H1 (cell line): ENCODE measurements at regions not wholly inside any gene's neighbourhood (a gene's known extent, or its start where the extent isn't known, plus 50 kb on each side); places are given as distances from the start of the nearest gene placed in this dataset.

Source experiments
- CTCF ChIA-PET: fragments of 300-600 bp; sonication (Branson Sonifier 250); formaldehyde crosslinking; loops from one replicate; lab custom pipeline; 2021; ENCODE audit not compliant: partially characterized antibody; lab: Charles Lee
- POLR2A ChIA-PET: fragments of 300-600 bp; sonication (Branson Sonifier 250); formaldehyde crosslinking; loops from one replicate; lab custom pipeline; 2021; ENCODE audit warnings: inconsistent platforms; ENCODE audit not compliant: partially characterized antibody; lab: Charles Lee
- DNase-seq, 2 experiments: peaks; one replicate each; pipeline versions ENCODE4 v3.0.0 to v3.0.0-alpha.2; 2010 to 2022; ENCODE audit warnings: low spot score in 2 of 2, low read depth in 1 of 2, mixed read lengths in 1 of 2
- FAIRE-seq: peaks from 2 replicates; lab custom pipeline; 2011; peaks lifted over from hg19 to GRCh38; lab: Jason Lieb, UNC
- H2AFZ ChIP-seq: 2 replicates; pipeline ENCODE4 v1.8.1; 2012; ENCODE audit warnings: low read length, inconsistent platforms
- H2AK5ac ChIP-seq: 2 replicates; pipeline ENCODE4 v1.6.1; 2013; ENCODE audit warnings: low read depth, low read length
- H2BK120ac ChIP-seq: replicated peaks from 2 replicates; pipeline ENCODE3; 2013; ENCODE audit warnings: low read depth, low read length, inconsistent platforms
- H2BK12ac ChIP-seq: 2 replicates; pipeline ENCODE4 v1.6.1; 2013; ENCODE audit warnings: low read depth, low read length
- H2BK15ac ChIP-seq: 2 replicates; pipeline ENCODE4 v1.6.1; 2013; ENCODE audit warnings: low read length
- H2BK20ac ChIP-seq: 2 replicates; pipeline ENCODE4 v1.6.1; 2013; ENCODE audit warnings: low read length
- H2BK5ac ChIP-seq: 2 replicates; pipeline ENCODE4 v1.6.1; 2013; ENCODE audit warnings: low read depth, low read length
- H3K14ac ChIP-seq: 2 replicates; pipeline ENCODE4 v1.6.1; 2013; ENCODE audit warnings: inconsistent platforms; ENCODE audit not compliant: insufficient read length
- H3K18ac ChIP-seq: 2 replicates; pipeline ENCODE4 v1.6.1; 2013; ENCODE audit warnings: low read length; ENCODE audit errors: extremely low read depth
- H3K23ac ChIP-seq: 2 replicates; pipeline ENCODE4 v1.6.1; 2013; ENCODE audit warnings: inconsistent platforms; ENCODE audit not compliant: insufficient read length
- H3K23me2 ChIP-seq: 2 replicates; pipeline ENCODE4 v1.6.1; 2013; ENCODE audit warnings: low read depth, low read length
- H3K27ac ChIP-seq: 2 replicates; pipeline ENCODE4 v1.6.1; 2011; ENCODE audit warnings: low read depth, low read length, inconsistent platforms
- H3K27me3 ChIP-seq, 4 experiments: replicated peaks in 1 of 4; 1 replicate in 1 of 4; 2 replicates in 3 of 4; pipeline versions ENCODE4 v1.6.1 to v1.8.1; 2011 to 2013; ENCODE audit warnings: low read length in 3 of 4, mild to moderate bottlenecking in 3 of 4, inconsistent platforms in 2 of 4, mixed read lengths in 2 of 4, moderate library complexity in 1 of 4; ENCODE audit not compliant: control insufficient read depth in 3 of 4, insufficient read depth in 3 of 4; ENCODE audit errors: extremely low read depth in 1 of 4
- H3K36me3 ChIP-seq, 4 experiments: 2 replicates each; pipeline versions ENCODE4 v1.6.1 to v1.8.1; 2011 to 2013; ENCODE audit warnings: mild to moderate bottlenecking in 4 of 4, low read length in 3 of 4, moderate library complexity in 2 of 4, control low read depth in 1 of 4, inconsistent platforms in 1 of 4; ENCODE audit not compliant: insufficient read depth in 4 of 4, control insufficient read depth in 2 of 4
- H3K4ac ChIP-seq: replicated peaks from 2 replicates; pipeline ENCODE3; 2013; ENCODE audit warnings: low read length, low read depth, mixed read lengths, inconsistent platforms; ENCODE audit not compliant: insufficient read length
- H3K4me1 ChIP-seq, 4 experiments: replicated peaks in 1 of 4; 1 replicate in 1 of 4; 2 replicates in 3 of 4; pipeline versions ENCODE4 v1.6.1 to v1.8.1; 2011 to 2013; ENCODE audit warnings: low read length in 3 of 4, inconsistent platforms in 2 of 4, mixed read lengths in 1 of 4; ENCODE audit not compliant: insufficient read depth in 4 of 4, control insufficient read depth in 3 of 4
- H3K4me2 ChIP-seq, 2 experiments: 2 replicates each; pipeline versions ENCODE4 v1.6.1 to v1.8.1; 2011 to 2013; ENCODE audit warnings: low read depth in 2 of 2, low read length in 2 of 2, control low read depth in 1 of 2, inconsistent platforms in 1 of 2, mild to moderate bottlenecking in 1 of 2; ENCODE audit not compliant: insufficient read depth in 1 of 2
- H3K4me3 ChIP-seq, 4 experiments: fragments of 200-600, 300-600 bp in 1 of 4; sonication (generic), shearing (Covaris generic), sonication (Bioruptor Twin) in 1 of 4; 2 replicates each; pipeline versions ENCODE4 v1.5.1 to v1.8.1; 2011 to 2016; ENCODE audit warnings: low read length in 4 of 4, low read depth in 3 of 4, control low read depth in 2 of 4, inconsistent platforms in 2 of 4, mild to moderate bottlenecking in 2 of 4, mixed read lengths in 1 of 4, moderate library complexity in 1 of 4; ENCODE audit not compliant: insufficient read depth in 2 of 4; ENCODE audit errors: extremely low read depth in 1 of 4
- H3K56ac ChIP-seq: replicated peaks from 2 replicates; pipeline ENCODE3; 2013; ENCODE audit warnings: low read depth, mild to moderate bottlenecking, mixed read lengths, low read length, inconsistent platforms; ENCODE audit not compliant: insufficient read length
- H3K79me1 ChIP-seq: 2 replicates; pipeline ENCODE4 v1.6.1; 2013; ENCODE audit warnings: low read depth, low read length, control low read depth
- H3K79me2 ChIP-seq, 2 experiments: 2 replicates each; pipeline versions ENCODE4 v1.6.1 to v1.8.1; 2012 to 2013; ENCODE audit warnings: low read length in 2 of 2, mild to moderate bottlenecking in 2 of 2, inconsistent platforms in 1 of 2; ENCODE audit not compliant: insufficient read depth in 2 of 2, control insufficient read depth in 1 of 2
- H3K9ac ChIP-seq, 4 experiments: replicated peaks in 1 of 4; 1 replicate in 1 of 4; 2 replicates in 3 of 4; pipeline versions ENCODE4 v1.6.1 to v1.8.1; 2011 to 2013; ENCODE audit warnings: low read depth in 3 of 4, low read length in 3 of 4, control low read depth in 2 of 4, mild to moderate bottlenecking in 2 of 4, moderate library complexity in 2 of 4, inconsistent platforms in 1 of 4; ENCODE audit errors: extremely low read depth in 1 of 4
- H3K9me3 ChIP-seq, 2 experiments: 2 replicates each; pipeline versions ENCODE4 v1.6.1 to v1.8.1; 2012 to 2013; ENCODE audit warnings: mild to moderate bottlenecking in 2 of 2, moderate library complexity in 2 of 2, control low read depth in 1 of 2, inconsistent platforms in 1 of 2, low read depth in 1 of 2, low read length in 1 of 2, mixed read lengths in 1 of 2; ENCODE audit not compliant: insufficient read depth in 2 of 2
- H4K20me1 ChIP-seq, 2 experiments: replicated peaks in 1 of 2; 2 replicates each; pipeline versions ENCODE3 to v1.8.1; 2011 to 2013; ENCODE audit warnings: inconsistent platforms in 2 of 2, low read length in 2 of 2, mild to moderate bottlenecking in 1 of 2; ENCODE audit not compliant: insufficient read depth in 2 of 2, control insufficient read depth in 1 of 2
- H4K5ac ChIP-seq: 2 replicates; pipeline ENCODE4 v1.6.1; 2013; ENCODE audit warnings: low read length, low read depth, mixed read lengths, inconsistent platforms; ENCODE audit not compliant: insufficient read length
- H4K8ac ChIP-seq: 2 replicates; pipeline ENCODE4 v1.8.0; 2013; ENCODE audit warnings: mild to moderate bottlenecking, moderate library complexity, low read length, inconsistent platforms; ENCODE audit not compliant: insufficient read depth; ENCODE audit errors: extremely low read depth
- H4K91ac ChIP-seq: replicated peaks from 2 replicates; pipeline ENCODE3; 2013; ENCODE audit warnings: low read length, mixed read lengths, inconsistent platforms; ENCODE audit not compliant: insufficient read length
- ASH2L ChIP-seq: fragments of 200-600, 300-600 bp; sonication (generic); IDR thresholded peaks from one replicate; pipeline ENCODE4 v1.7.1; 2017; ENCODE audit warnings: low read length
- BACH1 ChIP-seq: IDR thresholded peaks from 2 replicates; pipeline ENCODE4 v1.6.1; 2012; ENCODE audit warnings: low read length, improper control_type of control experiment
- CBX5 ChIP-seq: fragments of 300-800, 300-1000 bp; sonication (generic); IDR thresholded peaks from 2 replicates; pipeline ENCODE4 v1.7.1; 2016; ENCODE audit warnings: antibody characterized with exemption, low read length, low read depth
- EZH2 ChIP-seq: fragments of 200-600 bp; sonication (generic); IDR thresholded peaks from 2 replicates; pipeline ENCODE4 v1.7.1; 2012; ENCODE audit warnings: low read depth, mild to moderate bottlenecking, moderate library complexity, low read length, inconsistent platforms; ENCODE audit not compliant: severe bottlenecking
- GABPA ChIP-seq: IDR thresholded peaks from 2 replicates; pipeline ENCODE4 v1.6.1; 2011; ENCODE audit warnings: mild to moderate bottlenecking, low read length, moderate library complexity, borderline replicate concordance; ENCODE audit not compliant: insufficient read depth
- HDAC6 ChIP-seq: IDR thresholded peaks from one replicate; pipeline ENCODE4 v1.7.1; 2012; ENCODE audit warnings: low read depth, mild to moderate bottlenecking, inconsistent platforms, low read length, moderate library complexity
- RFX5 ChIP-seq: IDR thresholded peaks from 2 replicates; pipeline ENCODE4 v1.6.1; 2011; ENCODE audit warnings: low read depth, low read length, improper control_type of control experiment, borderline replicate concordance
- SAP30 ChIP-seq: fragments of 300-600 bp; sonication (generic); IDR thresholded peaks from 2 replicates; pipeline ENCODE4 v1.7.1; 2012; ENCODE audit warnings: low read length, moderate library complexity, mild to moderate bottlenecking, inconsistent platforms; ENCODE audit not compliant: insufficient read depth, insufficient replicate concordance
- SIN3A ChIP-seq, 2 experiments: IDR thresholded peaks in 1 of 2; conservative IDR thresholded peaks in 1 of 2; 2 replicates each; pipeline ENCODE4 v1.6.1; 2011 to 2012; ENCODE audit warnings: low read length in 2 of 2, improper control_type of control experiment in 1 of 2, low read depth in 1 of 2, mild to moderate bottlenecking in 1 of 2
- SP1 ChIP-seq: IDR thresholded peaks from 2 replicates; pipeline ENCODE4 v1.6.1; 2011; ENCODE audit warnings: low read depth, low read length
- WGBS, 2 experiments: shearing (Covaris generic) in 1 of 2; methylation state at CpG; one replicate each; pipeline versions ENCODE4 v1.1.6 to v1.1.7; 2013 to 2015; ENCODE audit warnings: low lambda C conversion rate in 2 of 2, mixed read lengths in 2 of 2, inconsistent platforms in 1 of 2, low coverage in 1 of 2, missing lambda C conversion rate in 1 of 2; ENCODE audit not compliant: insufficient replicate concordance in 2 of 2, insufficient coverage in 1 of 2, insufficient read length in 1 of 2; ENCODE audit errors: extremely low coverage in 1 of 2, missing lambda C conversion rate in 1 of 2; 5-methylcytosine and 5-hydroxymethylcytosine counted together
- TF ChIP-seq, protein P1 (sequence below), 3 experiments: IDR thresholded peaks; 1 replicate in 2 of 3; 2 replicates in 1 of 3; pipeline versions ENCODE4 v1.5.1 to v1.6.1; 2011; ENCODE audit warnings: low read length in 3 of 3, mild to moderate bottlenecking in 3 of 3, inconsistent platforms in 2 of 3, low read depth in 1 of 3, moderate library complexity in 1 of 3; ENCODE audit not compliant: insufficient read depth in 1 of 3; ENCODE audit errors: control extremely low read depth in 1 of 3

DNA sequence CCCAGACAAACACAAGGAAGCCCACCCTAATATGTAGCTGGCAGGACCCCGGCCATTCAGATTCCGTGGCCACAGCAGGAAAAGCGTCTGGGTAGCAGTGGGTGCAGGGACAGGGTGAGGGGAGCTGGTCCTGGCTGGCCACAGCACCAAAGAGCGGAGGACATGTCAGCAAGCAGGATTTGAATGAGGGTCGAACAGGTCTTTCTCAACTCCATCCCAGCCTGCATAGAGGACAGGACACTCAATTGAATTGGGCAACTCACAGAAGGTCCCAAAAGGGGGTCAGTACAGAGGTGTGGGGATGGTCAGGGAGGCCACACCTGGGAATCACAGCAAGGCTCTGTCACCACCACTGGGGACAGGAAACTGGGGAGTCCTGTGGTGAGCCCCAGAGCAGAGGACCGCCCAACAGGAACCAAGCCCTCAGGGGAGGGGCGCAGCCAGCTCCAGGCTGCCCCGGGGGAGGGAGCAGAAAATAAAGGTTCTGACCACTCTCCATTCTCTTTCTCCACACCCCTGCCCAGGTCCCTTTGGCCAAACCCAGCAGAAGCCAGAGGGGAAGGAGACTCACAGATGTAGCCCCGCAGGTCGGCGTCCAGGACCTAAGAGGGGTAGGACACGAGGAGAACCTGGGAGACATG, 108.7 kb upstream of the PPP2R2D start:
- no peak overlapping the region for H2BK20ac ChIP-seq
- no peak overlapping the region for H3K27ac ChIP-seq
- H2BK15ac ChIP-seq = no peak overlapping the region
- H3K9me3 ChIP-seq = peaks cover 6 to 8% of the 10 kb centered on the region in 2 experiments; a peak in 1 of 4 replicates
- H3K4ac ChIP-seq = no peak overlapping the region
- ChIA-PET POLR2A (no interaction called here), CTCF (interaction anchor here (0.8 kb wide), 1 partner anchor 36 kb away, joined by 4 read pairs; no protein-coding TSS in a partner anchor)
- H4K8ac ChIP-seq = no peak overlapping the region
- WGBS, 2 experiments = 78% methylated on average over 8 of the region's 12 CpGs; no CpG with 5 or more reads in 1 of the 2 experiments
- no peaks in the 10 kb centered on the region for H3K23me2 ChIP-seq
- H3K4me2 ChIP-seq = no peak overlapping the region
- no peak overlapping the region for H3K18ac ChIP-seq
- no peaks in the 10 kb centered on the region for H3K79me2 ChIP-seq
- H3K27me3 ChIP-seq = no peaks in the 10 kb centered on the region; a peak in 1 of 7 replicates
- no peaks in the 10 kb centered on the region for H3K79me1 ChIP-seq
- no peak overlapping the region for H3K9ac ChIP-seq
- no peaks in the 10 kb centered on the region for H4K20me1 ChIP-seq
- H3K4me3 ChIP-seq = no peak overlapping the region
- no peaks in the 10 kb centered on the region for H3K36me3 ChIP-seq
- H2BK120ac ChIP-seq = no peak overlapping the region
- peaks cover 0 to 7% (median 3%) of the 10 kb centered on the region in 4 experiments; a peak in 4 of 7 replicates for H3K4me1 ChIP-seq
- no peak overlapping the region for H3K23ac ChIP-seq
- H4K5ac ChIP-seq = no peak overlapping the region
- no peak overlapping the region for H4K91ac ChIP-seq
- no peak overlapping the region for H2BK5ac ChIP-seq
- H3K14ac ChIP-seq = no peak overlapping the region
- no peak overlapping the region for H2AK5ac ChIP-seq
- H2BK12ac ChIP-seq = no peak overlapping the region
- FAIRE-seq (no peak), DNase-seq (no peak)
- H2AFZ ChIP-seq = no peak overlapping the region
- no peak overlapping the region for H3K56ac ChIP-seq
- TF ChIP-seq, protein P1, sequence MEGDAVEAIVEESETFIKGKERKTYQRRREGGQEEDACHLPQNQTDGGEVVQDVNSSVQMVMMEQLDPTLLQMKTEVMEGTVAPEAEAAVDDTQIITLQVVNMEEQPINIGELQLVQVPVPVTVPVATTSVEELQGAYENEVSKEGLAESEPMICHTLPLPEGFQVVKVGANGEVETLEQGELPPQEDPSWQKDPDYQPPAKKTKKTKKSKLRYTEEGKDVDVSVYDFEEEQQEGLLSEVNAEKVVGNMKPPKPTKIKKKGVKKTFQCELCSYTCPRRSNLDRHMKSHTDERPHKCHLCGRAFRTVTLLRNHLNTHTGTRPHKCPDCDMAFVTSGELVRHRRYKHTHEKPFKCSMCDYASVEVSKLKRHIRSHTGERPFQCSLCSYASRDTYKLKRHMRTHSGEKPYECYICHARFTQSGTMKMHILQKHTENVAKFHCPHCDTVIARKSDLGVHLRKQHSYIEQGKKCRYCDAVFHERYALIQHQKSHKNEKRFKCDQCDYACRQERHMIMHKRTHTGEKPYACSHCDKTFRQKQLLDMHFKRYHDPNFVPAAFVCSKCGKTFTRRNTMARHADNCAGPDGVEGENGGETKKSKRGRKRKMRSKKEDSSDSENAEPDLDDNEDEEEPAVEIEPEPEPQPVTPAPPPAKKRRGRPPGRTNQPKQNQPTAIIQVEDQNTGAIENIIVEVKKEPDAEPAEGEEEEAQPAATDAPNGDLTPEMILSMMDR (IDR thresholded peaks at IDR 0.05; ENCODE audit: control extremely low read depth in 1 of 3, insufficient read depth in 1 of 3, low read depth in 1 of 3, low read length in 3 of 3) = no peak
- TF ChIP-seq BACH1 (no peak), CBX5 (no peak), ASH2L (no peak), SP1 (no peak), HDAC6 (no peak), SAP30 (no peak), EZH2 (no peak), SIN3A (conservative IDR thresholded peaks at IDR 0.05 in 1 of 2, IDR thresholded peaks at IDR 0.05 in 1 of 2; ENCODE audit: low read depth in 1 of 2, low read length in 2 of 2) (no peak), GABPA (no peak), RFX5 (no peak)
